ENCODE measurements at regions not wholly inside any gene's neighbourhood (a gene's known extent, or its start where the extent isn't known, plus 50 kb on each side); places are given as distances from the start of the nearest gene placed in this dataset.
A peak's percentile ranks its signal among the peaks of the same experiment; 100 is the strongest.

DNA sequence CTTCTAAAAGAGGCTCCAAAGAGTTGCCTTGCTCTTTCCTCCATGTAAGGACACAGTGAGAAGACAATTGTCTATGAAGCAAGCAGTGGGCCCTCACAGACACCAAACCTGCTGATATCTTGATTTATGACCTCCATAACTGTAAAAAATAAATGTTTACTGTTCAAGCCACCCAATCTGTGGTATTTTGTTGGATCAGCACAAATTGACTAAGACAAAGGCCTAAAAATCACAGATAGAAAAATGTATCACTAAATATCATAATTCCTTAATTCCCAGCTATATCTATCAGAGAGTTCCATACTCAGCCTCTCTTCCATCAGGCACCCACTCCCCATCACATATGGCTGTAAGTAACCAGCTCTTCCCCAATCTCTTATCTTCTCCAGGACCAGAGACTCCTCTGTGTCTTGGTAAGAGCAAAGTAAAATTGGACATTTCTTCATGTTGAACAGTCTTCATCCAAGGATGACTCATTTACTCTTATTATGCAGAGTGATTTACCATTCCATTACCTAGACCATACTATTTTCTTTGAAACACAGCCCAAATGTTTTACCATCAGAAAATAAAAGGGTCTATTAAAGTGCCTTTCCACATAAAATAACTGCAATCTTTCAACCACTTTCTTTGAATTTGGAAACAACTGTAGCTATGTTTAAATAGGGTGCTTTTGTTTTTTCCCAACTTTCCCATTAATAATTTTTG is 503.6 kb downstream of the MRPL39 start:
- FAIRE-seq: no peak
- H3K9me3 ChIP-seq (ENCODE audit: insufficient read depth, low read depth, low read length): no peaks in the 10 kb centered on the region
- H4K20me1 ChIP-seq (ENCODE audit: insufficient read depth, low read length): no peaks in the 10 kb centered on the region
- no peak overlapping the region for H3K9ac ChIP-seq (ENCODE audit: low read length)
- TF ChIP-seq, protein P1, sequence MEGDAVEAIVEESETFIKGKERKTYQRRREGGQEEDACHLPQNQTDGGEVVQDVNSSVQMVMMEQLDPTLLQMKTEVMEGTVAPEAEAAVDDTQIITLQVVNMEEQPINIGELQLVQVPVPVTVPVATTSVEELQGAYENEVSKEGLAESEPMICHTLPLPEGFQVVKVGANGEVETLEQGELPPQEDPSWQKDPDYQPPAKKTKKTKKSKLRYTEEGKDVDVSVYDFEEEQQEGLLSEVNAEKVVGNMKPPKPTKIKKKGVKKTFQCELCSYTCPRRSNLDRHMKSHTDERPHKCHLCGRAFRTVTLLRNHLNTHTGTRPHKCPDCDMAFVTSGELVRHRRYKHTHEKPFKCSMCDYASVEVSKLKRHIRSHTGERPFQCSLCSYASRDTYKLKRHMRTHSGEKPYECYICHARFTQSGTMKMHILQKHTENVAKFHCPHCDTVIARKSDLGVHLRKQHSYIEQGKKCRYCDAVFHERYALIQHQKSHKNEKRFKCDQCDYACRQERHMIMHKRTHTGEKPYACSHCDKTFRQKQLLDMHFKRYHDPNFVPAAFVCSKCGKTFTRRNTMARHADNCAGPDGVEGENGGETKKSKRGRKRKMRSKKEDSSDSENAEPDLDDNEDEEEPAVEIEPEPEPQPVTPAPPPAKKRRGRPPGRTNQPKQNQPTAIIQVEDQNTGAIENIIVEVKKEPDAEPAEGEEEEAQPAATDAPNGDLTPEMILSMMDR (IDR thresholded peaks at IDR 0.05; ENCODE audit: insufficient read depth, low read depth, low read length): no peak
- TF ChIP-seq EZH2 (IDR thresholded peaks at IDR 0.05; ENCODE audit: insufficient read depth, low read length): no peak
- Mint-ChIP-seq H3K27me3 (ENCODE audit: low read depth, unreplicated experiment) (no peaks in the 10 kb centered on the region), H3K36me3 (ENCODE audit: low read depth, unreplicated experiment) (no peaks in the 10 kb centered on the region), H3K9me3 (ENCODE audit: unreplicated experiment) (peaks cover 1% of the 10 kb centered on the region), H3K27ac (ENCODE audit: unreplicated experiment) (no peak overlapping the region), H3K4me1 (ENCODE audit: low read depth, unreplicated experiment) (peaks cover 12% of the 10 kb centered on the region), H3K4me3 (ENCODE audit: unreplicated experiment) (no peak overlapping the region)
- peak overlapping the region; percentile 9 for H3K27ac ChIP-seq (ENCODE audit: low read depth, low read length)
- H3K4me3 ChIP-seq (ENCODE audit: insufficient read depth, low read depth, low read length): no peak overlapping the region
- peak overlapping the region; percentile 3 for H3K4me2 ChIP-seq (ENCODE audit: low read length)
- H2AFZ ChIP-seq (ENCODE audit: low read depth, low read length): no peak overlapping the region
- H3K79me2 ChIP-seq (ENCODE audit: insufficient read depth, low read length): no peaks in the 10 kb centered on the region
- H3K36me3 ChIP-seq (ENCODE audit: insufficient read depth, low read length): no peaks in the 10 kb centered on the region
- no peaks in the 10 kb centered on the region for H3K27me3 ChIP-seq (ENCODE audit: insufficient read depth, low read length)
- H3K4me1 ChIP-seq (ENCODE audit: insufficient read depth, low read length): peaks cover 8% of the 10 kb centered on the region
- peak; percentile 81 for DNase-seq (ENCODE audit: low read depth)

DNA sequence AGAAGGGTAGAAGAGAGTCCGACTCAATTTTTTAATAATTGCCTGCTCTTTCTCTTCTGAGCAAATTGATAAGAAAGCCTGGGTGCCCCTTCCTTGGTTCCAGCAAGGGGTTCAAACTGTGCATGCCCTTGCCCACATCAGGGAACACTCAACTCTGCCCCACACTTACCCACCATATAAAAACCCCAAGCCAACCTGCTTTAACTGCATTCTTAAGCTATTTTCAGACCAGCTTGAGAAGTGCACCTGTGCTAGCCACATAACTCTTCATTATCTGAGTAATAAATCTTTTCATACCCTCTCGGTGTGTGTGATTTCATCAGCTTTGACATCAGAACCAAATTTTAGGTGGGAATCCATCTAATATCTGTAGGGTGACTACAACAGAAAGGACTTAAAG is 509.6 kb downstream of the MRPL39 start:
- H3K36me3 ChIP-seq (ENCODE audit: insufficient read depth, low read length): no peaks in the 10 kb centered on the region
- H4K20me1 ChIP-seq (ENCODE audit: insufficient read depth, low read length): no peaks in the 10 kb centered on the region
- no peak overlapping the region for H3K27ac ChIP-seq (ENCODE audit: low read depth, low read length)
- H3K9me3 Mint-ChIP-seq (ENCODE audit: unreplicated experiment): no peaks in the 10 kb centered on the region
- no peaks in the 10 kb centered on the region for H3K9me3 ChIP-seq (ENCODE audit: insufficient read depth, low read depth, low read length)
- H3K4me2 ChIP-seq (ENCODE audit: low read length): no peak overlapping the region
- H3K4me1 ChIP-seq (ENCODE audit: insufficient read depth, low read length): no peaks in the 10 kb centered on the region
- no peaks in the 10 kb centered on the region for H3K27me3 ChIP-seq (ENCODE audit: insufficient read depth, low read length)
- no peak overlapping the region for H3K27ac Mint-ChIP-seq (ENCODE audit: unreplicated experiment)
- no peak overlapping the region for H3K4me3 ChIP-seq (ENCODE audit: insufficient read depth, low read depth, low read length)
- no peak overlapping the region for H2AFZ ChIP-seq (ENCODE audit: low read depth, low read length)
- H3K36me3 Mint-ChIP-seq (ENCODE audit: low read depth, unreplicated experiment): no peaks in the 10 kb centered on the region
- TF ChIP-seq, protein P1 (IDR thresholded peaks at IDR 0.05; ENCODE audit: insufficient read depth, low read depth, low read length): no peak
- no peak for TF ChIP-seq EZH2 (IDR thresholded peaks at IDR 0.05; ENCODE audit: insufficient read depth, low read length)
- H3K79me2 ChIP-seq (ENCODE audit: insufficient read depth, low read length): no peaks in the 10 kb centered on the region
- FAIRE-seq (no peak), DNase-seq (ENCODE audit: low read depth) (no peak)
- no peaks in the 10 kb centered on the region for H3K4me1 Mint-ChIP-seq (ENCODE audit: low read depth, unreplicated experiment)
- H3K9ac ChIP-seq (ENCODE audit: low read length): no peak overlapping the region
- H3K4me3 Mint-ChIP-seq (ENCODE audit: unreplicated experiment): no peak overlapping the region
- H3K27me3 Mint-ChIP-seq (ENCODE audit: low read depth, unreplicated experiment): no peaks in the 10 kb centered on the region

DNA sequence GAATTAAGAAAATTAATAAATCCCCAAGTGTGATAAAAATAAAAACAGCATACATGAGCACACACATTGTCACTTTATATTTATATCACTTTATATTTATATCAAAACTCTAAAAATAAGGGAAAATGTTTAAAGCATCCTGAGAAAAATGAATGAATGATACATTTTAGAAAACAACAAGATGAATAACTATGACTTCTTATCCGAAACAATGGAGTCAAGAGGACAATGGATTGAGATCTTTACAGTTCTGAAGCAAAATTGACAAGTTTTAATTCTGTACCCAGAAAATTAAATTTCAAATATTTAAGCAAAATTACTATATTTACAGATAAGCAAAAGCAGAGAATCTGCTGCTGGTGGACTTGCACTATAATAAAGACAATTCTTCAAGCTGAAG is 512.6 kb downstream of the MRPL39 start:
- H3K9ac ChIP-seq (ENCODE audit: low read length): no peak overlapping the region
- Mint-ChIP-seq H3K9me3 (ENCODE audit: unreplicated experiment) (peaks cover 2% of the 10 kb centered on the region), H3K36me3 (ENCODE audit: low read depth, unreplicated experiment) (no peaks in the 10 kb centered on the region), H3K4me3 (ENCODE audit: unreplicated experiment) (no peak overlapping the region), H3K27ac (ENCODE audit: unreplicated experiment) (no peak overlapping the region), H3K4me1 (ENCODE audit: low read depth, unreplicated experiment) (no peaks in the 10 kb centered on the region), H3K27me3 (ENCODE audit: low read depth, unreplicated experiment) (no peaks in the 10 kb centered on the region)
- no peaks in the 10 kb centered on the region for H3K27me3 ChIP-seq (ENCODE audit: insufficient read depth, low read length)
- no peaks in the 10 kb centered on the region for H3K79me2 ChIP-seq (ENCODE audit: insufficient read depth, low read length)
- H3K27ac ChIP-seq (ENCODE audit: low read depth, low read length): no peak overlapping the region
- no peak overlapping the region for H2AFZ ChIP-seq (ENCODE audit: low read depth, low read length)
- no peaks in the 10 kb centered on the region for H3K4me1 ChIP-seq (ENCODE audit: insufficient read depth, low read length)
- no peak overlapping the region for H3K4me3 ChIP-seq (ENCODE audit: insufficient read depth, low read depth, low read length)
- no peak for TF ChIP-seq EZH2 (IDR thresholded peaks at IDR 0.05; ENCODE audit: insufficient read depth, low read length)
- TF ChIP-seq, protein P1 (IDR thresholded peaks at IDR 0.05; ENCODE audit: insufficient read depth, low read depth, low read length): no peak
- no peak overlapping the region for H3K4me2 ChIP-seq (ENCODE audit: low read length)
- DNase-seq (ENCODE audit: low read depth) (no peak), FAIRE-seq (no peak)
- H4K20me1 ChIP-seq (ENCODE audit: insufficient read depth, low read length): no peaks in the 10 kb centered on the region
- no peaks in the 10 kb centered on the region for H3K36me3 ChIP-seq (ENCODE audit: insufficient read depth, low read length)
- no peaks in the 10 kb centered on the region for H3K9me3 ChIP-seq (ENCODE audit: insufficient read depth, low read depth, low read length)

Data from astrocyte (in vitro differentiated cells and primary cell).